ACC112 (cell line): ENCODE measurements at regions not wholly inside any gene's neighbourhood (a gene's known extent, or its start where the extent isn't known, plus 50 kb on each side); places are given as distances from the start of the nearest gene placed in this dataset.
"Not testable (repeated sequence)": the region's sequence is repeated elsewhere in the genome, so short reads cannot be mapped to it uniquely, and the experiment has no call there.

Experiments
- H2AFZ ChIP-seq: fragments of 200-600 bp; sonication (generic); one replicate; pipeline ENCODE4 v1.6.0; 2017; ENCODE audit warnings: antibody characterized with exemption, low read length; ENCODE audit not compliant: unreplicated experiment
- H3K27ac ChIP-seq: fragments of 200-600 bp; sonication (generic); 2 replicates; pipeline ENCODE4 v1.5.1; 2014; ENCODE audit warnings: low read depth, mild to moderate bottlenecking, antibody characterized with exemption, low read length, moderate library complexity
- H3K27me3 ChIP-seq: fragments of 200-600 bp; sonication (generic); 2 replicates; pipeline ENCODE4 v1.6.1; 2014; ENCODE audit warnings: mild to moderate bottlenecking, antibody characterized with exemption, low read length, moderate library complexity, mixed read lengths; ENCODE audit not compliant: insufficient read depth
- H3K36me3 ChIP-seq: fragments of 200-600 bp; sonication (generic); 2 replicates; pipeline ENCODE4 v1.6.1; 2016; ENCODE audit warnings: mild to moderate bottlenecking, antibody characterized with exemption, low read length, moderate library complexity, mixed read lengths; ENCODE audit not compliant: insufficient read depth
- H3K4me1 ChIP-seq: fragments of 200-600 bp; sonication (generic); one replicate; pipeline ENCODE4 v1.6.1; 2016; ENCODE audit warnings: low read length, mixed read lengths; ENCODE audit not compliant: insufficient read depth, unreplicated experiment, control insufficient read depth
- H3K4me3 ChIP-seq: fragments of 200-600 bp; sonication (generic); 2 replicates; pipeline ENCODE4 v1.5.1; 2014; ENCODE audit warnings: mild to moderate bottlenecking, low read depth, low read length
- H3K79me2 ChIP-seq: fragments of 200-600 bp; sonication (generic); one replicate; pipeline ENCODE4 v1.6.0; 2016; ENCODE audit warnings: low read length; ENCODE audit not compliant: control insufficient read depth, unreplicated experiment, insufficient read depth

- Histone ChIP-seq H3K36me3 (no peaks in the 10 kb centered on the region), H3K79me2 (no peaks in the 10 kb centered on the region), H2AFZ (no peak overlapping the region), H3K27me3 (no peaks in the 10 kb centered on the region), H3K4me3 (no peak overlapping the region), H3K27ac (no peak overlapping the region), H3K4me1 (no peaks in the 10 kb centered on the region)
Observed at GRCh38 chr3:153266619-153267018, 104.6 kb downstream of the RAP2B start.

- Histone ChIP-seq H3K36me3 (no peaks in the 10 kb centered on the region), H3K27me3 (no peaks in the 10 kb centered on the region), H3K4me1 (peaks cover 2% of the 10 kb centered on the region), H2AFZ (no peak overlapping the region), H3K27ac (no peak overlapping the region), H3K79me2 (no peaks in the 10 kb centered on the region), H3K4me3 (no peak overlapping the region)
Observed at GRCh38 chr3:153268564-153269279, 106.7 kb downstream of the RAP2B start.

- Histone ChIP-seq H3K27ac (no peak overlapping the region), H3K4me3 (no peak overlapping the region), H3K36me3 (no peaks in the 10 kb centered on the region), H3K79me2 (no peaks in the 10 kb centered on the region), H3K4me1 (peaks cover 10% of the 10 kb centered on the region), H3K27me3 (no peaks in the 10 kb centered on the region), H2AFZ (no peak overlapping the region)
Observed at GRCh38 chr3:153269730-153270129, 107.7 kb downstream of the RAP2B start.

- Histone ChIP-seq H2AFZ (no peak overlapping the region), H3K4me3 (no peak overlapping the region), H3K36me3 (no peaks in the 10 kb centered on the region), H3K27me3 (no peaks in the 10 kb centered on the region), H3K79me2 (no peaks in the 10 kb centered on the region), H3K27ac (no peak overlapping the region), H3K4me1 (peaks cover 21% of the 10 kb centered on the region)
Observed at GRCh38 chr3:153273217-153273616, 111.2 kb downstream of the RAP2B start.

- H3K79me2 ChIP-seq = no peaks in the 10 kb centered on the region
- H3K27me3 ChIP-seq = no peaks in the 10 kb centered on the region
- peaks cover 21% of the 10 kb centered on the region for H3K4me1 ChIP-seq
- no peak overlapping the region for H2AFZ ChIP-seq
- peak overlapping the region; percentile 13 for H3K4me3 ChIP-seq
- H3K36me3 ChIP-seq = no peaks in the 10 kb centered on the region
- peak overlapping the region; percentile 57 for H3K27ac ChIP-seq
Observed at GRCh38 chr3:153273767-153274435, 111.9 kb downstream of the RAP2B start.

- H3K27ac ChIP-seq = no peak overlapping the region
- no peaks in the 10 kb centered on the region for H3K36me3 ChIP-seq
- H3K79me2 ChIP-seq = no peaks in the 10 kb centered on the region
- peaks cover 21% of the 10 kb centered on the region for H3K4me1 ChIP-seq
- H3K27me3 ChIP-seq = no peaks in the 10 kb centered on the region
- peak overlapping the region; percentile 68 for H2AFZ ChIP-seq
- H3K4me3 ChIP-seq = peak overlapping the region; percentile 13
Observed at GRCh38 chr3:153274561-153274960, 112.5 kb downstream of the RAP2B start.

- H3K27ac ChIP-seq = no peak overlapping the region
- H2AFZ ChIP-seq = no peak overlapping the region
- H3K79me2 ChIP-seq = no peaks in the 10 kb centered on the region
- peaks cover 21% of the 10 kb centered on the region for H3K4me1 ChIP-seq
- no peaks in the 10 kb centered on the region for H3K27me3 ChIP-seq
- H3K4me3 ChIP-seq = no peak overlapping the region
- no peaks in the 10 kb centered on the region for H3K36me3 ChIP-seq
Observed at GRCh38 chr3:153275514-153275913, 113.5 kb downstream of the RAP2B start.

GRCh38 chr3:153277029-153277428, 115.0 kb downstream of the RAP2B start:
- H3K27me3 ChIP-seq = no peaks in the 10 kb centered on the region
- H3K36me3 ChIP-seq = no peaks in the 10 kb centered on the region
- H3K27ac ChIP-seq = no peak overlapping the region
- H3K79me2 ChIP-seq = no peaks in the 10 kb centered on the region
- peaks cover 21% of the 10 kb centered on the region for H3K4me1 ChIP-seq
- H2AFZ ChIP-seq = no peak overlapping the region
- no peak overlapping the region for H3K4me3 ChIP-seq

- H3K4me1 ChIP-seq = peaks cover 31% of the 10 kb centered on the region
- H3K4me3 ChIP-seq, H3K27me3 ChIP-seq, H3K36me3 ChIP-seq, H3K79me2 ChIP-seq, H2AFZ ChIP-seq, H3K27ac ChIP-seq: not testable (repeated sequence)
Observed at GRCh38 chr3:153281236-153281997, 119.4 kb downstream of the RAP2B start.

- no peak overlapping the region for H3K4me3 ChIP-seq
- H3K4me1 ChIP-seq = peaks cover 22% of the 10 kb centered on the region
- H3K27ac ChIP-seq = no peak overlapping the region
Observed at GRCh38 chr3:153282355-153282754, 120.3 kb downstream of the RAP2B start.

More at GRCh38 chr3:153282355-153282754, 120.3 kb downstream of the RAP2B start:
- no peaks in the 10 kb centered on the region for H3K36me3 ChIP-seq
- H3K27me3 ChIP-seq = no peaks in the 10 kb centered on the region
- H3K79me2 ChIP-seq = no peaks in the 10 kb centered on the region
- H2AFZ ChIP-seq = no peak overlapping the region
